Right lobe of liver (tissue), 6 donors: ENCODE measurements at regions not wholly inside any gene's neighbourhood (a gene's known extent, or its start where the extent isn't known, plus 50 kb on each side); places are given as distances from the start of the nearest gene placed in this dataset.

Source experiments
- ATAC-seq, 4 donors: fragments of 200-7000 bp; cut with Tn5 transposase; one replicate each; pipeline ENCODE4 v1.9.1; 2020; ENCODE audit warnings: mild to moderate bottlenecking in 4 of 4, moderate library complexity in 4 of 4
- DNase-seq, 3 donors: peaks; one replicate each; pipeline ENCODE4 v3.0.0-alpha.2; 2020
- H3K27ac ChIP-seq, 3 donors: fragments of 200-600 bp; one replicate each; pipeline ENCODE4 v1.8.0; 2022
- H3K27me3 ChIP-seq, 2 donors: fragments of 200-600 bp; one replicate each; pipeline ENCODE4 v1.8.0; 2022
- H3K36me3 ChIP-seq, 4 donors: fragments of 200-600 bp; sonication (generic) in 1 of 4; one replicate each; pipeline versions ENCODE4 v1.5.1 to v1.8.0; 2017 to 2022; ENCODE audit warnings: control low read depth in 1 of 4
- H3K4me1 ChIP-seq, 4 donors: fragments of 200-600 bp; sonication (generic) in 1 of 4; one replicate each; pipeline versions ENCODE4 v1.5.1 to v1.8.0; 2017 to 2022; ENCODE audit warnings: control low read depth in 1 of 4
- H3K4me3 ChIP-seq, 3 donors: fragments of 200-600 bp; one replicate each; pipeline ENCODE4 v1.8.0; 2022
- H3K9me3 ChIP-seq, 4 donors: fragments of 200-600 bp; sonication (generic) in 1 of 4; one replicate each; pipeline versions ENCODE4 v1.5.1 to v1.8.0; 2017 to 2022; ENCODE audit warnings: control low read depth in 1 of 4
- POLR2A ChIP-seq: fragments of 450-650 bp; IDR thresholded peaks from one replicate; pipeline ENCODE4 v1.6.1; 2017; ENCODE audit warnings: antibody characterized with exemption, mild to moderate bottlenecking
- WGBS: methylation state at CpG from one replicate; pipeline ENCODE4 v1.1.6; 2018; ENCODE audit warnings: low coverage, low lambda C conversion rate; ENCODE audit not compliant: insufficient coverage; ENCODE audit errors: missing lambda C conversion rate; 5-methylcytosine and 5-hydroxymethylcytosine counted together
- intact Hi-C, 2 donors: fragments of 100-400 bp; cut with DNase I; formaldehyde crosslinking; loops; one replicate each; pipeline versions ENCODE4 v1.11.2 to v1.14.1; 2022
- TF ChIP-seq, protein P1 (sequence below), 4 donors: fragments of 200-600 bp in 3 of 4; fragments of 450-650 bp in 1 of 4; IDR thresholded peaks; one replicate each; pipeline versions ENCODE4 v1.5.1 to v1.8.0; 2016 to 2022; ENCODE audit warnings: antibody characterized with exemption in 4 of 4, mild to moderate bottlenecking in 2 of 4
- donor health status: DM: no; HTN: yes; CAD: no.
- donor health status: DM: no; HTN: no; CAD: no.
- donor health status: DM: no; HTN: no; CAD: no.
- donor health status: DM: no; HTN: yes; CAD: no.
- donor health status: DM: no; HTN: yes; CAD: no.

GRCh38 chr10:108868881-108869280 is 1054.4 kb downstream of the XPNPEP1 start:
- H3K4me1 ChIP-seq, result no peaks in the 10 kb centered on the region
- intact Hi-C loops, result no loop called here
- 36% methylated on average over 1 of the region's 1 CpG for WGBS
- no peak for DNase-seq
- no peaks in the 10 kb centered on the region for H3K36me3 ChIP-seq
- no peaks in the 10 kb centered on the region for H3K9me3 ChIP-seq
- no peak overlapping the region for H3K4me3 ChIP-seq
- no peaks in the 10 kb centered on the region for H3K27me3 ChIP-seq
- TF ChIP-seq, protein P1, sequence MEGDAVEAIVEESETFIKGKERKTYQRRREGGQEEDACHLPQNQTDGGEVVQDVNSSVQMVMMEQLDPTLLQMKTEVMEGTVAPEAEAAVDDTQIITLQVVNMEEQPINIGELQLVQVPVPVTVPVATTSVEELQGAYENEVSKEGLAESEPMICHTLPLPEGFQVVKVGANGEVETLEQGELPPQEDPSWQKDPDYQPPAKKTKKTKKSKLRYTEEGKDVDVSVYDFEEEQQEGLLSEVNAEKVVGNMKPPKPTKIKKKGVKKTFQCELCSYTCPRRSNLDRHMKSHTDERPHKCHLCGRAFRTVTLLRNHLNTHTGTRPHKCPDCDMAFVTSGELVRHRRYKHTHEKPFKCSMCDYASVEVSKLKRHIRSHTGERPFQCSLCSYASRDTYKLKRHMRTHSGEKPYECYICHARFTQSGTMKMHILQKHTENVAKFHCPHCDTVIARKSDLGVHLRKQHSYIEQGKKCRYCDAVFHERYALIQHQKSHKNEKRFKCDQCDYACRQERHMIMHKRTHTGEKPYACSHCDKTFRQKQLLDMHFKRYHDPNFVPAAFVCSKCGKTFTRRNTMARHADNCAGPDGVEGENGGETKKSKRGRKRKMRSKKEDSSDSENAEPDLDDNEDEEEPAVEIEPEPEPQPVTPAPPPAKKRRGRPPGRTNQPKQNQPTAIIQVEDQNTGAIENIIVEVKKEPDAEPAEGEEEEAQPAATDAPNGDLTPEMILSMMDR (IDR thresholded peaks at IDR 0.05), result no peak
- no peak for TF ChIP-seq POLR2A
- H3K27ac ChIP-seq, result no peak overlapping the region
- ATAC-seq, result no peak

DNA sequence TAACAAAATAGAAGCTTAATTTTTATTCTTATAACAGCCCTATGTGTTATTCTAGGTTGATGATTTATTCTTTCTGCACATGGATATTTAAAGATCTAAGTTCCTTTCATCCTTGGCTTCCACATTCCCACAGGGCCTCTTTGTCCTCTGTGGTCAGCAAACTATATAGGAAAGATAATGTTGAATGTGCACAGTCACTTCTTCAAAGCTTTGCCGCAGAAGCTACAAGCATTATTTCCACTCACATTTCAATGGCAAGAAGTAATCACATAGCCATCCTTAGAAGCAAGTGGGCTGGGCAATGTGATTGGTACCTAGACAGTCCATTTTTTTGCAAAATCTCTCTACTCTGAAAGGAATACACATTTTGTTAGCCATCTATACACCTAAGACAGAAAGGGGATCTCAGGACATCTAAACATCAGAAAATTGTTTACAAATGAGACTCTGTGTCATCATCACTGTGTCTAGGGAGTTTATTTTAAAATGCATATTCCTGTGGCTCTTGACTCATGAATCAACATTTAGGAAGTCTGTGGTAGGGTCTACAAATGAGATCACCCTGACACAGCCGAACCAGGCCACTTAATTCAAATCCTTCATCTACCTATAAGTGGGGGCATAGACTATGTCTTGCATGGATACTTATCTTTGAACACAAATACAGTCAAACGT is 1060.5 kb downstream of the XPNPEP1 start:
- Histone ChIP-seq H3K27ac (no peak overlapping the region), H3K4me1 (no peaks in the 10 kb centered on the region), H3K9me3 (no peaks in the 10 kb centered on the region), H3K36me3 (no peaks in the 10 kb centered on the region), H3K4me3 (no peak overlapping the region), H3K27me3 (no peaks in the 10 kb centered on the region)
- intact Hi-C loops, result no loop called here
- DNase-seq (no peak), ATAC-seq (no peak)
- TF ChIP-seq POLR2A, result no peak
- TF ChIP-seq, protein P1 (IDR thresholded peaks at IDR 0.05), result no peak
- WGBS, result 35% methylated on average over 3 of the region's 3 CpGs

DNA sequence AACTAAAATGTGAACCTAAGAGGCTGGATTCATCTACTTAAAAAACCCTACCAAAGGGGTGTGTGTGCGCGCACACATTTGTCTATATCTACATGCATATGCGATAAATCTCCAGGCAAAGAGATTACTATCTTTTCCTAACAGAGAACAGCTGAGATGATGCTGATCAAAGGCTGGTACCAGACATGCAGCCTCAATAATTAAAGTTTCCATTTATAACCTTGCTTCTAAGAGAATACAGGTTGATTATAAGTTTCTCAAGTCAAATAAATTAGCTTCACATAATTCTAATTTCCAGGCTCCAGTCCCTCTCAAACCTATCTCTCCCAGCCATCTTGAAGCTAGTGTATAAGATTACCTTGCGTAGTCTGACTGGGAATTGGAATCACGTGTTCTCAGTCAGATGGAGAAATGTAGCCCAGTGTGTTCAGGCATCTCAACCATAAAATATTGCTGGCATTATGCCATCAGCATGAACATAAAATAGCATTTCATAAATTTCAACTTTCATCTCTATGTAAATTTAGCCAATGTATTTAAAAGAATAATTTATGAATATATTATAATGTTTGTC is 1062.0 kb downstream of the XPNPEP1 start:
- Histone ChIP-seq H3K9me3 (no peaks in the 10 kb centered on the region), H3K4me3 (no peak overlapping the region), H3K4me1 (no peaks in the 10 kb centered on the region), H3K36me3 (no peaks in the 10 kb centered on the region), H3K27ac (no peak overlapping the region), H3K27me3 (no peaks in the 10 kb centered on the region)
- no peak for ATAC-seq
- DNase-seq, result no peak
- 77% methylated on average over 5 of the region's 5 CpGs for WGBS
- intact Hi-C loops, result no loop called here
- no peak for TF ChIP-seq POLR2A
- TF ChIP-seq, protein P1 (IDR thresholded peaks at IDR 0.05), result no peak

- H3K9me3 ChIP-seq, result no peaks in the 10 kb centered on the region
- TF ChIP-seq, protein P1 (IDR thresholded peaks at IDR 0.05), result no peak
- no peak for ATAC-seq
Measured at GRCh38 chr10:108852211-108852610, 1071.1 kb downstream of the XPNPEP1 start.

More at GRCh38 chr10:108852211-108852610, 1071.1 kb downstream of the XPNPEP1 start:
- Histone ChIP-seq H3K27ac (no peak overlapping the region), H3K36me3 (no peaks in the 10 kb centered on the region), H3K27me3 (peaks cover 0 to 4% of the 10 kb centered on the region in 2 donors), H3K4me3 (no peak overlapping the region), H3K4me1 (no peaks in the 10 kb centered on the region)
- intact Hi-C loops, result no loop called here
- DNase-seq, result no peak
- 64% methylated on average over 4 of the region's 4 CpGs for WGBS
